ENCODE measurements at regions not wholly inside any gene's neighbourhood (a gene's known extent, or its start where the extent isn't known, plus 50 kb on each side); places are given as distances from the start of the nearest gene placed in this dataset.

DNA sequence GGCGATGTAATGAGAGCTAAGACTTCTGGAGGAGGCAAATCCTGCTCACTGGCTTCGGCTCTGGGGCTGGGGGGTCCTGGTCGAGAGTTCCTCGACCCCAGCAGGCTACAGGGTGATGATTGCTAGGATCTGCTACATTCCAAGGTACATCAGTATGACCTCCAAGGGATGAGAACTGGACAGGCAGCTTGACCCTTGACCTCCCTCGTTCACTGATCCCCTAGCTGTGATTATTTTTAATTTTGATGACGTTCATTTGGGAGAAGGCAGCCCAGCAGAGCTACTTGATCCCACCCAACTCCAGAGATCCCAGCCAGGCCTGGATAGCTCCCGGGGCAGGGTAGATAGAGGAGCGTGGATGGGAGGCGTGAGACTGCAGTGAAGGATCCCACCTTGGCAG lies 242.3 kb downstream of the MAF start:
- DNase-seq (no peak), ATAC-seq (peak; percentile 69)
- intact Hi-C loops (cut with micrococcal nuclease), result no loop called here

DNA sequence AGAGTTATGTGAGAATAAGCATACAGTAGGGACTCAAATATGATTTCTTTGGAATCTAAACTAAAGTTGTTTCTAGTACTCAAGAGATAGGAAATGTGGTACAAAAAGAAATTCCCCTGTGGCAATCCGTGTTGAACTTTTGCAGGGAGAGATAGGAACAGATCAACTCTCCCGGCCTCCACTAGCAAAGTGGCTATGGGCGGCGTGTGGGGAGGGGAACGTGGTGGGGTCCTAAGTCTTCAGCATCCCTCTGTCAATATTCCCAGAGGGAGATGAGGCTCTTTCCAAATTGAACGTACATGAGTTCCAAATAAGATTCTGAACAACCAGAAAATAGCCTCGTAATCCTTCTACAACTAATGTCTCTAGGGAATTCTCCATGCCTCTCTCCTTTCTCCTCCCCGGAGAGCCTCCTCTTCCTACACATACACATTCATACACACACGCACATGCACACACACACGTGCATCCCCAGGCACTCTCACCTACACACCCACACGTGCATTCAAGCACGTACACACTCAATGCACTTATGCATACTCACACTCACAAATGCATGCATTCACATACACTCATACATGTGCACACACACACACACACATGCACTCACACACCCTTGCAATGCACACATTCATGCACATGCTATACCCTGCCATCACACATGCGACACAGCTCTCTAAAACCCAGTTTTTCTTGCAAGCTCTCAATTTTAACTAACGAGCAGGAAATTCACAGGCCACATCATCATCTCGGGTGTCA lies 244.8 kb downstream of the MAF start:
- intact Hi-C loops (cut with micrococcal nuclease), result no loop called here
- ATAC-seq, result peak; percentile 59

DNA sequence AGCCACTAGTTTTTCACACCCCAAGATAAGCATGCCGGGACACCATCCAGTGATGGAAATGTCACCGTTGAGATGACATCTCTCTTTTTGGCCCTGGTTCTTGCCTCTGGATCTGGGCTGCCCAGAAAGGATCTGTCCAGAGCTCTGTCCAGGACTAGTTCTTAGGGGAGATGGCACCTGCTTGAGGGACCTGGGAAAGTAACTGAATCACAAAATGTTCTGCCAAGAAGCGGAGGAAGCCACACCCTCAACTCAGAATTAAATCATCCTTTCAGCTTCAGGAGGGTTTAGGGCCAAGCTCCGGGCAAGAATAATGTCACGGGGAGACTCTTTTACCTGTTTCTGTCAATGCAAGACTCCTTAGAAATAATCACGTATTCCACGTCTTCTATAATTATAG lies 248.6 kb downstream of the MAF start:
- intact Hi-C loops (cut with micrococcal nuclease), result no loop called here
- ATAC-seq (no peak), DNase-seq (no peak)

More for the DNA sequence above, 244.8 kb downstream of the MAF start:
- peak; percentile 53 for DNase-seq

DNA sequence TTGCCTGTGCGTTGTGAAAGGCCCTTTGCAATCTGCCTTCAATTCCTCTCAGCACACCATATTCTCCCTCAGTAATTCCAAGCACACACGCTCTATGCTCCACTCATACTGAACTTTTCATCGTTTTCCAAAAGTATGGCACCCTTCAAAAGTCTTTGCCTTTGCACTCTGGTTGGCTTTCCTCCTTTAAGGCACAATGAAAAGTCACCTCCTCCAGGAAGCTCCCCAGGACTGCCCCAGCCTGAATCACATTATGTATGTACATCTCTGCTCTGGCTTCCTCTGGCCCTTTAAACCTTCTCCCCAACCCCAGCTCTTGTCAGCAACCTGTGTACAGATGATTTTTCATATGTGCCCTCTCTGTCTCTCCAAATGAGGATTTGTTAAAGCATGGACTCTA lies 250.7 kb downstream of the MAF start:
- ATAC-seq, result no peak
- DNase-seq, result no peak
- intact Hi-C loops (cut with micrococcal nuclease), result no loop called here

DNA sequence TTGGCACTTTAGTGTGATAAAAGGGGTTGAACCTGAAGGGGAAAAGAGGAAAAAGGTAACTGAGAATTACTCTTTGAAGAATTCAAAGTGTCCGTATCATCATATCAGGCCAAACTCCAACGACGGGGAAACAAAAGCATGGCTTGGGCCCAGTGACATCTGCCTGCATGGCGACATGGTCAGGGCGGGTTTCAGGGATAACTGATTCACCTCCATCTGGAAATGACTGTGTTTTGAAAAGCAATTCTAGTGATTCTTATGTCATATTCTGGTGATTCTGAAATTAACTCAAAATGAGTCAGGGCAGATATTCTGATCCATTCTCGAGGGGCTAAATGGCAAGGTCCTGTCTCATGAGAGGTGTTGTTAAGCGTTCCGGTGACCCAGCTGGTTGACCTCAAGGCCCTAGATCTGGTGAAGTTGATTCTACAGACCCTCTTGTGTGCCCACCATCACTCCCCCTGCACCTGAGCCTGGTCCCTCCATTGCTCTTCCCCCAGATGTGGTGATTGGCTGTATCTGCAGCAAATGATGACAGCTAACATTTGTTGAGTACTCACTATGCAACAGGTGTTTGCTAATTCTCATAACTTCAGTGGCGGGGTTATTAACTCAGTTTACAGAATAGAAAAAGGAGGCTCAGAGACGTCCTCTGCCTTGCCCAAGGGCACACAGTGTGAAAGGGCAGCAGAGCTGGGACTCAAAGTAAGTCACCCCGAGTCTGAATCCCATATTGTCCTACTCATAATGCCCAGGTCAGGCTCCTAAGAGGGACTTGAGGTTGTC lies 251.8 kb downstream of the MAF start:
- DNase-seq (no peak), ATAC-seq (no peak)
- intact Hi-C loops (cut with micrococcal nuclease), result no loop called here

DNA sequence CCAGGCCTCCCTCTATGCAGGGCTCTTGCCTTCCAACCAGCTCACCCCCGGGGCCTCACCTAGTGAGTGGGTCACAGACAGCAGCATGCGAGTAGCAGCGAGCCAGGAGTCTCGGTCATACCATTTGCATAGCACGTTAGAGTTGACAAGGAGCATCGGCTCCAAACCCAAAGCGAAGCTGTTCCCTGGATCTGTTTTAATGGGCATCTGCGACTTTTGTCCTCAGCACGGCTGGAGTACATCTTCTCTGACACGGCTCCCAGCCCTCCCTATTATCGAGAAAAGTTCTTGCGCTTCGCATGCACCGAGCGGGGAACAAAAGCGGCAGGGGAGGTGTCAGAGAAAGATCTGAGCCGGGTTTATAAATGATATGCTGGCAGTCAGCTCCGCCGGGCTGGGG lies 253.3 kb downstream of the MAF start:
- ATAC-seq (no peak), DNase-seq (no peak)
- intact Hi-C loops (cut with micrococcal nuclease), result no loop called here

DNA sequence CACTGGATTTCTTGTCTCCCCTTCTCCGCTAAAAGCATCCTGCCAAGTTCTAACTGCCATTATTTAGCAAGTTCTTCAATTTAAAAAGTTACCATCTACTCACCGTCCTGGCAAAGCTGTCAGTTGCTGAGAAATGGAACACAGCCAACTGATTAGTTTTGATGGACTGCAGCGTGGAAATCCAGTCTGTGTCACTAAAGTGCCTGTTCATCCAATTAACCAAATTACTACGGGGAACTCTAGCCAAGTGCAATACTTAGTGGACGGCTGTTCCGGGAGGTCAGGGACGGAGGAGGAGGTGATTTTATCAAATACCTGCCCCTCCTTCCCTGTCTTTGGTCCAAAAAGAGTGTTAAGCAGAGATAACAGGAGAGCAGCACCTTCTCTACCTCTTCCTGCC lies 260.7 kb downstream of the MAF start:
- intact Hi-C loops (cut with micrococcal nuclease), result no loop called here
- ATAC-seq (no peak), DNase-seq (no peak)

DNA sequence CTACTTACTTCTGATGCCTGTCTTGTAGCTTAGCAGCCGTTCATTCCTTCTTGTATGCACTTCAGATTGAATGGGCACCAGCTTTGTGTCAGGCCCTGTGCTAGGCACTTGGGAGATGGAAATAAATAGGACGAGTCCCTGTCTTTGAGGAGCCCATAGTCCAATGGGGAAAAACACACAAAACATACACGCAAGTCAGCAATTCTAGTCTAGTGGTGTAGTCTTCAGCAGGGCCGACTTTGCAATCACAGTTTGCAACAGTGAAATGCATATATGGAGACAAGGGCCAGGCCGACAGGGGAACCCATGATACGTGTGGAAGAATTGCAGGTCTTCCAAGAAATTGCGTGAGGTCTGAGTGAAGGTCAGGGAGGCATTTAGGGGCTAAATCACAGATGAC lies 262.6 kb downstream of the MAF start:
- ATAC-seq (no peak), DNase-seq (no peak)
- intact Hi-C loops (cut with micrococcal nuclease), result no loop called here

DNA sequence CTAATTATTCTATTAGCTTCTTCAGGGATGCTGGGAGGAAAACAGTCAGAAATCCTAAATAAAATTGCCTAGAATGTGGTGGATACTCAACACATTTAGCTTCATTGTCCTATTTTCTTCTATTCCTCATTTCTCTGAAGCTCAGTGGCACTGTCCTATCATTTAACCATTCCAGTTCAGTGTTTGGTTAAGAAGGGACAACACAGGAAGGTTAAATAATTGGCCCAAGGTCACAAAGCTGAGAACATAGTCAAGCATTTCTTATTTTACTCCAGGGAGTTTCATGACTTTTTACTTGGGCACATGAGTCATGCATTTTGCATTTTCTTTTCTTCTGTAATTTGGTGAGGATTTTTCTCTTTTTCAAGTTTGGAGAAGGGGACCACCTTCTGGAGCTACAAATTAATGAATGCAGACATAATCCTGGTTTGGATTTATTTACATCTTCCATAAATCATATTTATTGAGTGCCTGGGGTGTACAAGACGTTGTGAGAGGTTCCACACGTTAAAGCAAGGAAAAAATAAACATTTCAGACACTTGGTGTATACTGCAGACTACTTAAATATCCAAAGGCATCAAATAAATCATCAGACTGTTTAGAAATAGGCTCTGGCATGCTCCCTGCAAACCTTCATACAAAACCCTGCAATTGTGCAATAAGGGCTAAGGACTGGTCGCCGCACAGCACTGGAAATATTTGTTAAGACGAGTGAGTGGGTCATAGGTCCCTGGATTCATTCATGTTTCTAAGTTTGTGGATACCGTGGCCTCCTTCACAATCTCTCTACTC lies 263.9 kb downstream of the MAF start:
- no peak for ATAC-seq
- DNase-seq, result no peak
- intact Hi-C loops (cut with micrococcal nuclease), result no loop called here

DNA sequence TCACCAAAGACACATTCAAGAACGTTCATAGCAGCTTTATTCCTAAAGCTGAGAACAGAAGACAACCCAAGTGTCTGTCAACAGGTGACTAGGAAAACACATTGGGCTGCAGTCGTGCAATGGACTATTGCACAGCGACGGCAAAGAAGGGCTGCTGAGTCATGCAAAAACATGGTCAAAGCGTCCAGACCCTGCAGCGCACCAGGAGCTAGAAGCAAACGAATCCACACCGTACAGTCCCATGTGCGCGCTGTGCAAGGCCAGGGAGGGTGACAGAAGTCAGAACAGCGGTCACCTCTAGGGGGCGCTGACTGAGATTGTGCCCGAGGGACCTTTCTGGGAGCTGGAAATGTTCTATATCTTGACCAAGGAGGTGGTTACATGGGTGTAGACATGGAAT lies 266.4 kb downstream of the MAF start:
- intact Hi-C loops (cut with micrococcal nuclease), result no loop called here
- DNase-seq (no peak), ATAC-seq (no peak)

DNA sequence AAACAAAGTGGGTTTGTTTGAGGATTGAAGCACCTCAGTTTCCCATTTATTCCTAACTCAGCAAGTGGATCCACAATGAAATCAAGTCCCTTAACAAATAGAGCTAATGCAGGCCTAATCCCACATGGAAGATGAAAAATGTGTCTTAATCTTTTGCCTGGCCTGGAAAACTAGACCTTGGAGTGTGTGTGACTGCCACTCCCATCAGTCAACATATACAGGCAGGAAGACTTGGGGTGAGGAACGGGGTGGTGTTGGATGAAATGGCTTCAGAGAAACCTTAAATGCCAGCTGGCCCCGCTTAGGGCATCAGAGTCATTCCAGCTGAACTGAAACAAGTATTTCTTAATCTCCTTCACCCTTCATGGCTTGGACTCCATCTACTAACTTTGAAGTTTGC lies 269.5 kb downstream of the MAF start:
- intact Hi-C loops (cut with micrococcal nuclease), result no loop called here
- DNase-seq, result no peak
- ATAC-seq, result no peak

DNA sequence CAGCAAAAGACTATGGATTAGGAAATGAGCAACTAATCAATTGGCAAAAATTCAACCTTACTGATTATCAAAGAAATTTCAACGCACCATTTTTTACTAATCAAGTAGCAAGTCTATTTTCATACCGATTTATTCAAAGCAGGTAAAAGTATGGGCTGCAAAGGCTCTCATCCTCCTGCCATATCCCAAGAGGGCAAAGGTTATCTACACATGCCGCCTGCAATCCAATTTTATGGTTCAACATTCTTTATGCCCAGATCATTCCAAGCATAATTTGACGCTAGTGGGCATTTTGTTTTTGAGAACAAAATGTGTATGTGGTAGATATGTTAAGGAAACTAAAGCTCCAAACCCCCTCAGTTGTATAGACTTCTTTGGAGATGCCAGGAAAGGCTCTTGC lies 270.6 kb downstream of the MAF start:
- DNase-seq (no peak), ATAC-seq (no peak)
- intact Hi-C loops (cut with micrococcal nuclease), result no loop called here

DNA sequence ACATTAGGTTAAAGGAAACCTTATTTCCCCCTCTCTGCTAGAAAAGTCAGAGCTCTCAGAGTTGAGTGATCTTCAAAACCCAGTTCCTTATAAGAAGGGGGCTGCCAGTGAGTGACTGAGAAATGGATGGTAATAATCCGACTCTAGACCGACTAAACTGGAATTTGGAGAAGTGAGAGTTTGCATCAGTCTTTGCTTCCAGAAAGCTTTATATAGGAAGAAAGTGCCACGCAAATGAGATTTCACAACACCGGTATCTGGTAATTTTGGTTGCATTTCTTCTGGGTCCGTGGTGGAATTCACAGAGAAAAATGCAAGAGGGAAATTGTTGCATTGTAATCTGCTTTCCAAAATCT lies 271.4 kb downstream of the MAF start:
- intact Hi-C loops (cut with micrococcal nuclease), result no loop called here
- DNase-seq, result no peak
- peak; percentile 54 for ATAC-seq

DNA sequence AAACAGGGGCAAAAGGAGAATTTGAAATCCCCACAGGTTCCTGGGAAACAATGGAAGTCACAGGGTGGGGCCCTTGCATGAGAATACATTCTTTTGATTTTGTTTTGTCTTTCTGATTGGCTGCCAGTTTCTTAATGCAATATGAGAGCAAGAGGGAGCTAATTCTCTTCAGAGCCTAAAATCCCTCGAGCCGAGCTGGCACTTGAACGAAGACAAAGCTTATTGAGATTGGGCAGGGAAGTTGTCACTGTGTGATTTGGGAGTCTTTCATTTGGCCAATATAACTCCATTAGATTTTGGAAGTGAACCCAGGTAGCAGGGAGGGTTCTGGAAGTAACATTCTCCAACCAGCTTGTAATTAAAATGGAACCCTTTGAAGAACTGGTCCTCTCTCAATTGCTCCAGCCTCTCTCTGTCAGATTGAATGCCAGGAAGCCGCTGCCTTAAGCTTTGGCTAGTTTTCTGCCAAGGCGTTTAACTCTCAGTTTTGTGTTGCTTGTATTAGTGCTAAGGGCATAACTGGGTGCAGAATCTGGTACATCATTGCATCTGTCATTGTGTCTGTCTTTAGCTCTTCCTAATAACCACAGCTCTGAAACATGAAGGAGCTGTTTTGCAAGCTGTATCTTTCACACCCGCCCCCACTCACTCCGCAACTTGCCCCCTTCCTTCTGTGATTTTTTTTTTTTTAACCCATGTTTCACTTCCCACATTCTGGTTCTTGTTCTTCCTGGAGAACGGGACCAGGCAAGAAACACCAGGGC lies 272.0 kb downstream of the MAF start:
- intact Hi-C loops (cut with micrococcal nuclease), result no loop called here
- ATAC-seq, result peak; percentile 66
- no peak for DNase-seq

DNA sequence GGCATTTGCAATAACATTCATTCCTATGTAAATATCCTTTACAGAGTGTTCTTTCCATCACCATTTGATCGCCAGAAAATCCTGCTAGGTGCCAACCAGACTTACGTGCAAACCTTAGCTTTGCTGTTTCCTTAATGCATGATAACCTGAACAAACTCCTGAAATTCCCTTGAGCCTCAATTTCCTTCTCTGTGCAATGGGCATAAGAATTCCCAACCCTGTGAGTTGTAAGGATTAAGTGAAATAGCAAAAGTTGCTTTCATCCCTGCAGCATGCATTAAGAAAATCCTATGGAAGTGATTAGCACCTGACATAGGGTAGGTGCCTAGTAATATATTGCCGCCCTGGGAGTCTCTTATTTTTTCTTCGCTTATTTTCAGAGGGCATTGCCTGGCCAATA lies 272.7 kb downstream of the MAF start:
- DNase-seq (no peak), ATAC-seq (no peak)
- intact Hi-C loops (cut with micrococcal nuclease), result no loop called here

DNA sequence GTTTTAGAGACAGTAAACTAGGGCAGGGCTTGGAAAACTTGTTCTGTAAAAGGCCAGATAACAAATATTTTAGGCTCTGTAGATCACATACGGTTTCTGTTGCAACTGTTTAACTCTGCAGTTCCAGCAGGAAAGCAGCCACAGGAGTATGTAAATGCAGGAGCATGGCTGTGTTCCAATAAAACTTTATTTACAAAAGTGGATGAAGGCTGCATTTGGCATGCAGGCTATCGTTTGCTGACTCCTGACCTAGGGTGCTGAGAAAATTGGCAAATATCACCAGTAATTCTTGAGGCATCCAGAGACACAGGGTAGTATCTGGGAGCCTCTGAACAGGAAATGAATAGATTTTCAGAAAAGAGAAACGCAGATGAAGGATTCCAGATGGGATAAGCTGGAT lies 274.0 kb downstream of the MAF start:
- no peak for DNase-seq
- intact Hi-C loops (cut with micrococcal nuclease), result no loop called here
- ATAC-seq, result no peak

DNA sequence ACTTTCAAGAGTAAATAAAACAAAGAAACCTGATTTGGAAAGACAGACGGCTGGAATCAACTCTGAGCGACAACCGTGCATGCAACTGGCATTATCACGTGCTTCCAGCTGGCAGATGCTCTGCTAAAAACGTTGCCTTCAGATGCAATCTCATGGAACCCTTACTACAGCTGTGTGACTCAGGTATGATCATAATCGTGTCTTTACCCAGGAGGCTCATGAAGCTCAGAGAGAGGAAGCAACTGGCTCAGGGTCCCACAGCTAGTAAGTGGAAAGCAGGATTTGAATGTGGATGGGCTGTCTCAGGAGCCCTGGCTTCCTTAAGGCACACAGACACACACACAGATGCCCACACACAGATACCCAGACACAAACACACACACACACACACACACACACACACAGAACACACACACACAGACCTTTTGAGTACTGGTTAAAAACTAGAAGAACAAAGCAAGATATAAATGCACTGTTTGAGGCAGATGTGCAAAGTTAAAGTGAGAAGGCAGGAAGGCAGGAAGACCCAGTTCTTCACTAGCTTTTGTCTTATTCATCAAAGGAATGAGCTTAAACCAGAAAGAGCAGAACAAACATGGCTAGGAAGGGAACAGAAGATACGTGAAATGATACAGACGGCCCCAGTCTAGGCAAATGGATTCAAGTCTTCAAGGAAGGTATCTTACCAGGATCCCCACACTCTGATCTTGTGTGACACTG lies 275.2 kb downstream of the MAF start:
- intact Hi-C loops (cut with micrococcal nuclease), result no loop called here
- DNase-seq, result no peak
- no peak for ATAC-seq

DNA sequence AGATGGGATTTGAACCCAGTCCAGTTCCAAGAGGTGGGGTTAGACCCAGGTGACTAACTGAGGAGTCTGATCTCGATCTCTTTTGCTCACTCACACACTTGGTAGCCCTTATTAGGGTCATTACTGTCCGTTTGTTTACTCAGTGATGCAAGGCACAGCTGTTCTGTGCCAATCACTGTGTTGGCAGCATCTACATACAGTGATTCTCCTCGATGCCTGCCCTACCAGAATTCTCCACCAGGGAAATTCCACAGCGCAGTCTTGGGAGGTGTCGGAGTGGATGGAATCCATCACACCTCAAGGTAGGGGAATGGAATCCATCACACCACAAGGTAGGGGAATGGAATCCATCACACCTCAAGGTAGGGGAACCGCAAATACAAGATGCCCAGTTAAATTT lies 279.6 kb downstream of the MAF start:
- DNase-seq (no peak), ATAC-seq (no peak)
- intact Hi-C loops (cut with micrococcal nuclease), result no loop called here

All from left ventricle myocardium superior (tissue), 1 donor.